Lung (tissue), 11 donors: ENCODE measurements at regions not wholly inside any gene's neighbourhood (a gene's known extent, or its start where the extent isn't known, plus 50 kb on each side); places are given as distances from the start of the nearest gene placed in this dataset.

Experiments used
- ATAC-seq: fragments of 200-7000 bp; cut with Tn5 transposase; one replicate; pipeline ENCODE4 v1.9.1; 2020; ENCODE audit warnings: moderate number of reproducible peaks; ENCODE audit not compliant: insufficient read depth, low FRiP score
- DNase-seq, 3 donors: peaks; one replicate each; pipeline ENCODE4 v3.0.0-alpha.2; 2013 to 2017
- H3K27ac ChIP-seq, 2 donors: one replicate each; pipeline ENCODE4 v1.5.1; 2013; ENCODE audit warnings: mild to moderate bottlenecking in 2 of 2, moderate library complexity in 2 of 2, control low read depth in 1 of 2, inconsistent platforms in 1 of 2, low read depth in 1 of 2, low read length in 1 of 2
- H3K27me3 ChIP-seq, 3 donors: one replicate each; pipeline ENCODE4 v1.5.1; 2013; ENCODE audit warnings: low read length in 2 of 3; ENCODE audit not compliant: control insufficient read depth in 3 of 3, insufficient read depth in 3 of 3
- H3K36me3 ChIP-seq, 4 donors: one replicate each; pipeline ENCODE4 v1.5.1; 2013; ENCODE audit warnings: low read length in 4 of 4, mild to moderate bottlenecking in 1 of 4, moderate library complexity in 1 of 4; ENCODE audit not compliant: control insufficient read depth in 4 of 4, insufficient read depth in 4 of 4
- H3K4me1 ChIP-seq, 5 donors: one replicate each; pipeline ENCODE4 v1.5.1; 2013; ENCODE audit warnings: low read length in 5 of 5, mild to moderate bottlenecking in 2 of 5, moderate library complexity in 1 of 5; ENCODE audit not compliant: control insufficient read depth in 5 of 5, insufficient read depth in 5 of 5
- H3K4me3 ChIP-seq: one replicate; pipeline ENCODE4 v1.5.1; 2013; ENCODE audit warnings: mild to moderate bottlenecking, control low read depth, moderate library complexity
- H3K9ac ChIP-seq, 2 donors: one replicate each; pipeline ENCODE4 v1.5.1; 2013; ENCODE audit warnings: low read length in 2 of 2, control low read depth in 1 of 2; ENCODE audit not compliant: insufficient read depth in 1 of 2
- H3K9me3 ChIP-seq, 4 donors: one replicate each; pipeline ENCODE4 v1.5.1; 2013; ENCODE audit warnings: low read length in 3 of 4, mild to moderate bottlenecking in 1 of 4, moderate library complexity in 1 of 4; ENCODE audit not compliant: control insufficient read depth in 4 of 4, insufficient read depth in 3 of 4
- CTCF ChIP-seq: IDR thresholded peaks from 2 replicates; pipeline ENCODE4 v1.5.1; 2012; ENCODE audit warnings: mild to moderate bottlenecking; ENCODE audit errors: control extremely low read depth, extremely low read depth
- WGBS, 2 donors: extraction: QIAGEN DNeasy Blood & Tissue Kit; methylation state at CpG; one replicate each; pipeline ENCODE4 v1.1.7; 2013; 5-methylcytosine and 5-hydroxymethylcytosine counted together
- donor health status: control.
- donor health status: control.
- donor health status: Bipolar disorder and iron deficiency.
- donor health status: healthy.
- donor health status: DM: yes; HTN: yes; CAD: no.

- 75 to 95% methylated on average over 4 of the region's 4 CpGs for WGBS, 2 donors
- H3K27ac ChIP-seq = no peak overlapping the region
These were observed 191.5 kb upstream of the BLID start for GRCh38 chr11:122307476-122308035.

GRCh38 chr11:122306831-122307391, 190.9 kb upstream of the BLID start:
- no peak overlapping the region for H3K27ac ChIP-seq

More at GRCh38 chr11:122307476-122308035, 191.5 kb upstream of the BLID start:
- H3K27me3 ChIP-seq = no peaks in the 10 kb centered on the region
- no peak for ATAC-seq
- H3K9ac ChIP-seq = no peak overlapping the region
- H3K36me3 ChIP-seq = no peaks in the 10 kb centered on the region
- no peaks in the 10 kb centered on the region for H3K9me3 ChIP-seq
- H3K4me3 ChIP-seq = no peak overlapping the region
- peak in 2 of 3 donors; percentile 33 to 42 for DNase-seq
- peaks cover 0 to 35% (median 5%) of the 10 kb centered on the region in 5 donors for H3K4me1 ChIP-seq
- TF ChIP-seq CTCF = no peak

GRCh38 chr11:122305426-122306320, 189.7 kb upstream of the BLID start:
- Histone ChIP-seq H3K27me3 (no peaks in the 10 kb centered on the region), H3K27ac (no peak overlapping the region), H3K4me3 (no peak overlapping the region), H3K36me3 (peaks cover 0 to 2% (median 0%) of the 10 kb centered on the region in 4 donors), H3K9ac (no peak overlapping the region), H3K9me3 (no peaks in the 10 kb centered on the region), H3K4me1 (peaks cover 0 to 32% (median 5%) of the 10 kb centered on the region in 5 donors)
- DNase-seq (peak in 1 of 3 donors; percentile 24), ATAC-seq (no peak)
- no peak for TF ChIP-seq CTCF
- 75 to 80% methylated on average over 9 of the region's 9 CpGs for whole genome bisulfite sequencing, 2 donors

More at GRCh38 chr11:122306831-122307391, 190.9 kb upstream of the BLID start:
- no peak for TF ChIP-seq CTCF
- H3K27me3 ChIP-seq = no peaks in the 10 kb centered on the region
- 74 to 88% methylated on average over 9 of the region's 9 CpGs for WGBS, 2 donors
- H3K4me3 ChIP-seq = no peak overlapping the region
- no peaks in the 10 kb centered on the region for H3K9me3 ChIP-seq
- ATAC-seq (no peak), DNase-seq (peak in 2 of 3 donors; percentile 26 to 34)
- no peak overlapping the region for H3K9ac ChIP-seq
- no peaks in the 10 kb centered on the region for H3K36me3 ChIP-seq
- H3K4me1 ChIP-seq = peaks cover 0 to 35% (median 5%) of the 10 kb centered on the region in 5 donors
